Uterus (tissue), 2 donors: ENCODE measurements at regions not wholly inside any gene's neighbourhood (a gene's known extent, or its start where the extent isn't known, plus 50 kb on each side); places are given as distances from the start of the nearest gene placed in this dataset.

Source experiments
- POLR2A ChIP-seq, 2 donors: fragments of 450-650 bp; IDR thresholded peaks; one replicate each; pipeline ENCODE4 v1.6.1; 2016; ENCODE audit warnings: antibody characterized with exemption in 2 of 2, mild to moderate bottlenecking in 1 of 2, moderate library complexity in 1 of 2
- TF ChIP-seq, protein P1 (sequence below), 4 experiments: fragments of 200-600 bp in 2 of 4; fragments of 450-650 bp in 2 of 4; sonication (generic) in 2 of 4; IDR thresholded peaks; one replicate each; pipeline ENCODE4 v1.5.1; 2016 to 2019; ENCODE audit warnings: antibody characterized with exemption in 4 of 4, mild to moderate bottlenecking in 2 of 4, moderate library complexity in 1 of 4

DNA sequence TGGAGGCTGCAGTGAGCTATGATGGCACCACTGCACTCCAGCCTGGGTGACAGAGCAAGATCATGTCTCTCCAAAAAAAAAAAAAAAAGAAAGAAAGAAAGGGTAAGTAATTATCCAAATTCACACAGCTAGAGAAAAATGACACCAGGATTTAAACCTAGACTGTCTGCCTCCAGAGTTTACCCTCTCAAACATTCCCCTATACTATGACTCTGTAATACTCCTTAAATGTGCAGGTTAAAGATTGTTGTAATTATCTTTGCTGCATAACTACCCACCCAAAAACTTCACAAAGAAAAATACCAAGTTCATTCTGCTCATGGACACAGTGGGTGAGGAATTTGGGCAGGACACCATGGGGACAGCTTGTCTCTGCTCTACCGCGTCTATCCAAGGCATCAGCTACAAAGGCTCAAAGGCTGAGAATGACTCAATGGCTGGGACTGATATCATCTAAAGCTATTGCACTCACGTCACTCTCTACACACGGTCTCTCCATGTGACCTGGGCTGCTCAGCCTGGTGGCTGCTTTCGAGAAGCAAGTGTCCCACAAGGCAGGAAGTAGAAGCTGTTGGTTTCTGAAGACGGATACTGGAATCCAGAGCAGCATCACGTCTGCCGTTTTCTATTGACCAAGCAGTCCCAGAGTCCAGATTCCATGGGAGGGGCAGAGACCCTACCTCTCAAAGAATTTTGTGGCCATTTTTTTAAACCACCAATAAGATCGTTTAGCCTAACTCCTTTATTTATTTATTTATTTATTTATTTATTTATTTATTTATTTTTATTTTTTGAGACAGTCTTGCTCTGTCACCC is 185.7 kb upstream of the AUTS2 start:
- TF ChIP-seq, protein P1, sequence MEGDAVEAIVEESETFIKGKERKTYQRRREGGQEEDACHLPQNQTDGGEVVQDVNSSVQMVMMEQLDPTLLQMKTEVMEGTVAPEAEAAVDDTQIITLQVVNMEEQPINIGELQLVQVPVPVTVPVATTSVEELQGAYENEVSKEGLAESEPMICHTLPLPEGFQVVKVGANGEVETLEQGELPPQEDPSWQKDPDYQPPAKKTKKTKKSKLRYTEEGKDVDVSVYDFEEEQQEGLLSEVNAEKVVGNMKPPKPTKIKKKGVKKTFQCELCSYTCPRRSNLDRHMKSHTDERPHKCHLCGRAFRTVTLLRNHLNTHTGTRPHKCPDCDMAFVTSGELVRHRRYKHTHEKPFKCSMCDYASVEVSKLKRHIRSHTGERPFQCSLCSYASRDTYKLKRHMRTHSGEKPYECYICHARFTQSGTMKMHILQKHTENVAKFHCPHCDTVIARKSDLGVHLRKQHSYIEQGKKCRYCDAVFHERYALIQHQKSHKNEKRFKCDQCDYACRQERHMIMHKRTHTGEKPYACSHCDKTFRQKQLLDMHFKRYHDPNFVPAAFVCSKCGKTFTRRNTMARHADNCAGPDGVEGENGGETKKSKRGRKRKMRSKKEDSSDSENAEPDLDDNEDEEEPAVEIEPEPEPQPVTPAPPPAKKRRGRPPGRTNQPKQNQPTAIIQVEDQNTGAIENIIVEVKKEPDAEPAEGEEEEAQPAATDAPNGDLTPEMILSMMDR (IDR thresholded peaks at IDR 0.05) = no peak
- TF ChIP-seq POLR2A (IDR thresholded peaks at IDR 0.05) = no peak
